ENCODE measurements at regions not wholly inside any gene's neighbourhood (a gene's known extent, or its start where the extent isn't known, plus 50 kb on each side); places are given as distances from the start of the nearest gene placed in this dataset.

GRCh38 chr12:126139355-126139754 is 1074.1 kb downstream of the AACS start:
- DNase-seq (ENCODE audit: low read depth): no peak
- peak; percentile 35 for TF ChIP-seq CTCF (conservative IDR thresholded peaks at IDR 0.05; ENCODE audit: low read depth, low read length)
- H3K4me3 ChIP-seq (ENCODE audit: low read depth, low read length): no peak overlapping the region

- TF ChIP-seq CTCF (conservative IDR thresholded peaks at IDR 0.05; ENCODE audit: low read depth, low read length): no peak
- H3K4me3 ChIP-seq (ENCODE audit: low read depth, low read length): no peak overlapping the region
- DNase-seq (ENCODE audit: low read depth): no peak
Measured at GRCh38 chr12:126144603-126145002, 1079.4 kb downstream of the AACS start.

GRCh38 chr12:126147321-126147720 is 1082.1 kb downstream of the AACS start:
- no peak overlapping the region for H3K4me3 ChIP-seq (ENCODE audit: low read depth, low read length)
- no peak for DNase-seq (ENCODE audit: low read depth)
- no peak for TF ChIP-seq CTCF (conservative IDR thresholded peaks at IDR 0.05; ENCODE audit: low read depth, low read length)

- no peak overlapping the region for H3K4me3 ChIP-seq (ENCODE audit: low read depth, low read length)
- no peak for DNase-seq (ENCODE audit: low read depth)
- TF ChIP-seq CTCF (conservative IDR thresholded peaks at IDR 0.05; ENCODE audit: low read depth, low read length): no peak
Measured at GRCh38 chr12:126156806-126157574, 1091.8 kb downstream of the AACS start.

- DNase-seq (ENCODE audit: low read depth): no peak
- no peak overlapping the region for H3K4me3 ChIP-seq (ENCODE audit: low read depth, low read length)
- TF ChIP-seq CTCF (conservative IDR thresholded peaks at IDR 0.05; ENCODE audit: low read depth, low read length): no peak
Measured at GRCh38 chr12:126157575-126157966, 1092.3 kb downstream of the AACS start.

- DNase-seq (ENCODE audit: low read depth): no peak
- no peak overlapping the region for H3K4me3 ChIP-seq (ENCODE audit: low read depth, low read length)
- no peak for TF ChIP-seq CTCF (conservative IDR thresholded peaks at IDR 0.05; ENCODE audit: low read depth, low read length)
Measured at GRCh38 chr12:126159139-126159538, 1093.9 kb downstream of the AACS start.

- H3K4me3 ChIP-seq (ENCODE audit: low read depth, low read length): no peak overlapping the region
- TF ChIP-seq CTCF (conservative IDR thresholded peaks at IDR 0.05; ENCODE audit: low read depth, low read length): no peak
Measured at GRCh38 chr12:126160912-126161311, 1095.7 kb downstream of the AACS start.

More at GRCh38 chr12:126160912-126161311, 1095.7 kb downstream of the AACS start:
- no peak for DNase-seq (ENCODE audit: low read depth)
